ENCODE measurements at regions not wholly inside any gene's neighbourhood (a gene's known extent, or its start where the extent isn't known, plus 50 kb on each side); places are given as distances from the start of the nearest gene placed in this dataset.

GRCh38 chr13:83536941-83537340, 345.3 kb downstream of the SLITRK1 start (continued):
- no peak for TF ChIP-seq ETS1 (IDR thresholded peaks at IDR 0.05)
- TF ChIP-seq REST (IDR thresholded peaks at IDR 0.05; ENCODE audit: unreplicated experiment): no peak
- no peak for TF ChIP-seq CREB1 (CRISPR knock-in tag; IDR thresholded peaks at IDR 0.05; ENCODE audit: low read depth)
- TF ChIP-seq JUNB (IDR thresholded peaks at IDR 0.05; ENCODE audit: unreplicated experiment): no peak
- TF ChIP-seq ZNF331 (CRISPR knock-in tag; IDR thresholded peaks at IDR 0.05; ENCODE audit: low read depth): no peak
- no peak for TF ChIP-seq ZNF114 (CRISPR knock-in tag; IDR thresholded peaks at IDR 0.05)
- no peak for TF ChIP-seq EZH2 (IDR thresholded peaks at IDR 0.05; ENCODE audit: low read depth, unreplicated experiment)
- TF ChIP-seq STAT1 (IDR thresholded peaks at IDR 0.05; ENCODE audit: unreplicated experiment): no peak
- no peak for TF ChIP-seq CTCF (conservative IDR thresholded peaks at IDR 0.05; ENCODE audit: low read depth in 2 of 2)
- no peak for TF ChIP-seq POLR2AphosphoS5 (IDR thresholded peaks at IDR 0.05; ENCODE audit: low read depth)

DNA sequence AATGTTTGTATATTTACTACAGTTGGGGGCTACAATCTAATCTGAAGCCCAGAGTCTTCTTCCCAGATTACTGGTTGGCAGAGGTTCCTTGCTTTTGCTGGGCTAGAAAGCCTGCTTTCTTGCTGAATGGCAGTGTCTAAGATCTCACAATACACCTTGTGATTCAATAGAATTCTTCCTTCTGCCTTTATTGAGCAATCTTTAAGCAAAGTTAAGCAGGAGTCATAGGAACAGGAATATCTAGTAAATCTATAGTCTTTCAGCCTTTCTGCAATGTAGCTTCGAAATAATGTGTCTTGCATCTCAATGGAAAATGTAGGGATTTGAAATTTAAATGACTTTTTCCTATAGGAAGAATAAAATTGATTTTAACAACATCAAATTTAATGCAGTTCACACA, 346.1 kb downstream of the SLITRK1 start:
- no peaks in the 10 kb centered on the region for H3K27me3 Mint-ChIP-seq (ENCODE audit: insufficient read depth, low read depth, poor library complexity)
- TF ChIP-seq JUNB (IDR thresholded peaks at IDR 0.05; ENCODE audit: unreplicated experiment): no peak
- no peak for TF ChIP-seq POLR2AphosphoS5 (IDR thresholded peaks at IDR 0.05; ENCODE audit: low read depth)
- TF ChIP-seq CTCF (conservative IDR thresholded peaks at IDR 0.05; ENCODE audit: low read depth in 2 of 2): no peak
- no peak for TF ChIP-seq ZNF114 (CRISPR knock-in tag; IDR thresholded peaks at IDR 0.05)
- no peak for TF ChIP-seq EZH2phosphoT487 (IDR thresholded peaks at IDR 0.05; ENCODE audit: unreplicated experiment)
- no peak for TF ChIP-seq NANOG (IDR thresholded peaks at IDR 0.05; ENCODE audit: borderline replicate concordance)
- TF ChIP-seq STAT1 (IDR thresholded peaks at IDR 0.05; ENCODE audit: unreplicated experiment): no peak
- no peak for TF ChIP-seq ZNF331 (CRISPR knock-in tag; IDR thresholded peaks at IDR 0.05; ENCODE audit: low read depth)
- TF ChIP-seq CREB1 (CRISPR knock-in tag; IDR thresholded peaks at IDR 0.05; ENCODE audit: low read depth): no peak
- TF ChIP-seq REST (IDR thresholded peaks at IDR 0.05; ENCODE audit: unreplicated experiment): no peak
- no peak for TF ChIP-seq EZH2 (IDR thresholded peaks at IDR 0.05; ENCODE audit: low read depth, unreplicated experiment)

More for the DNA sequence above, 346.1 kb downstream of the SLITRK1 start:
- Histone ChIP-seq H3K4me1 (ENCODE audit: insufficient read depth) (no peaks in the 10 kb centered on the region), H3K9me2 (ENCODE audit: insufficient read depth) (peaks cover 7% of the 10 kb centered on the region; the same call in 1 of the 2 replicates), H4K20me1 (replicated peaks; ENCODE audit: insufficient read depth) (no peaks in the 10 kb centered on the region), H2AFZ (no peak overlapping the region), H3K79me2 (replicated peaks; ENCODE audit: insufficient read depth) (no peaks in the 10 kb centered on the region), H3K4me2 (no peak overlapping the region), H3F3A (replicated peaks; ENCODE audit: low read depth) (no peaks in the 10 kb centered on the region), H3K36me3 (ENCODE audit: insufficient read depth) (no peaks in the 10 kb centered on the region), H3K4me3 (no peak overlapping the region), H3K27ac (ENCODE audit: low read depth) (no peak overlapping the region), H3K27me3 (ENCODE audit: insufficient read depth) (no peaks in the 10 kb centered on the region)
- no peaks in the 10 kb centered on the region for H3K4me1 Mint-ChIP-seq
- H3K36me3 Mint-ChIP-seq (ENCODE audit: low read depth): peaks cover 15% of the 10 kb centered on the region; the same call in 2 of the 3 replicates
- H3K27ac Mint-ChIP-seq: no peak overlapping the region
- DNase-seq (ENCODE audit: low spot score) (no peak), ATAC-seq (no peak)
- peaks cover 22% of the 10 kb centered on the region for H3K9me3 Mint-ChIP-seq
- H3K4me3 Mint-ChIP-seq: no peak overlapping the region
